ENCODE measurements at regions not wholly inside any gene's neighbourhood (a gene's known extent, or its start where the extent isn't known, plus 50 kb on each side); places are given as distances from the start of the nearest gene placed in this dataset.

DNA sequence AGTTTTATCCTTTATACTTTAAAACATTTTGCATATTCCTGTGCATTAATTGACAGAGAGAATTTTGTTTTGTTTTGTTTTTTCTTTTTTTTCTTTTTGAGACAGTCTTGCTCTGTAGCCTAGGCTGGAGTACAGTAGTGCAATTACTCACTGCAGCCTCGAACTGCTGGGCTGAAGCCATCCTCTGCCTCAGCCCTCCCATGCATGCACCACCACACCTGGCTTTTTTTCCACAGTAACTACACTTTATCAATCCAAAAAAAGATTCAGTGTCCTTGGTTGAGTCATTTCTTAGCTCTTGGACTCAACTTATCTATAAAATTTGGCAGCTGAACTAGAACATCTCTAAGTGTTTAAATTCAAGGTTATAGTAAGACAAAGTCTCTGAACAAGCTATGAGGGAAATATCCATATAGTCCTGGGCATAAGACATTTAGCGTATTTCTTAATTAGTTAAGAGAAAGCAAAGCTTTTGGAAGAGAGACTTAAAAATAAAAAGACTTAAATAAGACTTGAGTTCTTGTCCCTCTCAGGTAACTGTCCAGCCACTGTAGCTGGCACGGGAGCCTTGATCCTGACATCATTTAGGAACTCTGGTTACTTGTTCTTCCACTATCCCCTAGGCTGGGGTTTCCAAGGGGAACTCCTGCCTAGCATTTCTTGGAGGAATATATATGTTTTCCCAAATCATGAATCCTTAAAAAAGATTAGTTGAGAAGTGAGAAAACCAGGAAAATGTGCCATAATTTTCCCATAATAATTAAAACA is 300.1 kb downstream of the HACE1 start:
- TF ChIP-seq, protein P1, sequence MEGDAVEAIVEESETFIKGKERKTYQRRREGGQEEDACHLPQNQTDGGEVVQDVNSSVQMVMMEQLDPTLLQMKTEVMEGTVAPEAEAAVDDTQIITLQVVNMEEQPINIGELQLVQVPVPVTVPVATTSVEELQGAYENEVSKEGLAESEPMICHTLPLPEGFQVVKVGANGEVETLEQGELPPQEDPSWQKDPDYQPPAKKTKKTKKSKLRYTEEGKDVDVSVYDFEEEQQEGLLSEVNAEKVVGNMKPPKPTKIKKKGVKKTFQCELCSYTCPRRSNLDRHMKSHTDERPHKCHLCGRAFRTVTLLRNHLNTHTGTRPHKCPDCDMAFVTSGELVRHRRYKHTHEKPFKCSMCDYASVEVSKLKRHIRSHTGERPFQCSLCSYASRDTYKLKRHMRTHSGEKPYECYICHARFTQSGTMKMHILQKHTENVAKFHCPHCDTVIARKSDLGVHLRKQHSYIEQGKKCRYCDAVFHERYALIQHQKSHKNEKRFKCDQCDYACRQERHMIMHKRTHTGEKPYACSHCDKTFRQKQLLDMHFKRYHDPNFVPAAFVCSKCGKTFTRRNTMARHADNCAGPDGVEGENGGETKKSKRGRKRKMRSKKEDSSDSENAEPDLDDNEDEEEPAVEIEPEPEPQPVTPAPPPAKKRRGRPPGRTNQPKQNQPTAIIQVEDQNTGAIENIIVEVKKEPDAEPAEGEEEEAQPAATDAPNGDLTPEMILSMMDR (IDR thresholded peaks at IDR 0.05), result no peak

DNA sequence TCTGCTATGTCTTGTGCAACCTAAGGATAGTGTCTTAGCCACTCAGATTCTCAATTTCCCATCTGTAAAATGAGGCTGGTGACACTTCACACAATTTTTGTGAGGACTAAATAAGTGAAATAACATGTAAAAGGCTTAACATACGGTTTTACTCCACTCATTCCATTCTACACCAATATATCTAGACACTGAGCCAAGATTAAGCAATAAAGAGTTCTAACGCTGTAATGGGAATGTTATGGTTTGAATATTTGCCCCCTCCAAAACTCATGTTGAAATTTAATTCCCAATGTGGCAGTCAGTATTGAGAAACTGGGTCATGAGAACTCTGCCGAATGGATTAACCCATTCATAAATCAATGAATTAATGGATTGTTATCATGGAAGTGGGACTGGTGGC is 301.0 kb downstream of the HACE1 start:
- TF ChIP-seq, protein P1 (IDR thresholded peaks at IDR 0.05), result no peak

DNA sequence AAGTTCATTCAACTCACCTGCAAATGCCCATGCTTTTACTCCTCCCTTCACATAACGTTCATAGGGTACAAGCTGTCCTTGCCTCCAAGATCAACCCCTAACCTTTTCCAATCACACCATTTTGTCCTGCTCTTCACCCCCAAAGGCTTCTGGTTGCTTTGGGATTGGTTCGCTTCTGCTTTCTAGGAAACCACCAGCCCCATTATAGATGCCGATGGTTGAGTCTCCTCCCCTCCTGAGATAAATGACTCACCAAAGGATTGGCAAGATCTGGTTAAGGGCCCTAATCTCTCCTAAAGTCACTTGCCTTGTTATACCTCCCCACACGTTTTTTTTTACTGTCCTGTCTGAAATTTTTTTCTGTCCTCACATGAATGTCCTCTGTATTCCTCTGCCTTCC is 311.4 kb downstream of the HACE1 start:
- TF ChIP-seq, protein P1 (IDR thresholded peaks at IDR 0.05), result no peak

DNA sequence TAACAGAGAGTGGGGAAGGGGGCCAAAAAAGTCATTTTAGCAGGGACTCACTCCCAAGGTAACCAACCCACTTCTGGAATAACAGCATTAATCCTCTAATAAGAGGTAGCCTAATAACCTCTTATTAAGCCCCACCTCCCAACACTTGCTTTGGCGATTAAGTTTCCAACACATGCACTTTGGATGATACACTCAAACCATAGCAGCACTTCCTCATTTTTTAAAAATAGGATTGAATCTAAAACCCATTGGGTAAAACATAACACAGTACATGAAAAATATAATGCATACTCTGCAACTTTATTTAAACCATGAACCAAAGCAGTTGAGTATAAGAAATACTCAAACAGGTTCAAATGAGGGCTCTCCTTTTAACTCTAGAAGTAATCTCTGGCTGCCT is 318.3 kb downstream of the HACE1 start:
- TF ChIP-seq, protein P1 (IDR thresholded peaks at IDR 0.05), result no peak

DNA sequence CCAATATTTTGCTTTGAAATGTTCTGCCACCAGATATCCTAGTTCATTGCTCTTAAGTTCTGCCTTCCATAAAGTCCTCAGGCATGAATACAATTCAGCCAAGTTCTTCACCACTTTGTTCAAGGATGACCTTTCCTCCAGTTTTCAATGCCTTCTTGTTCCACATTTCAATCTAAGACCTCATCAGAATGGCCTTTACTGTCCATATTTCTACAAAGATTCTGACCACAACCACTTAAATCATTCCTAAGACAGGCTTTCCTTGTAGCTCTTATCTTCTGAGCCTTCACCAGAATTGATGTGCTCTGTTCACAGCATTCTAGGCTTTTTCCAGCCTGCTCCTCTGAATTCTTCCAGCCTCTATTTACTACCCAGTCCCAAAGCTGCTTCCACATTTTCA is 319.0 kb downstream of the HACE1 start:
- TF ChIP-seq, protein P1 (IDR thresholded peaks at IDR 0.05), result no peak

DNA sequence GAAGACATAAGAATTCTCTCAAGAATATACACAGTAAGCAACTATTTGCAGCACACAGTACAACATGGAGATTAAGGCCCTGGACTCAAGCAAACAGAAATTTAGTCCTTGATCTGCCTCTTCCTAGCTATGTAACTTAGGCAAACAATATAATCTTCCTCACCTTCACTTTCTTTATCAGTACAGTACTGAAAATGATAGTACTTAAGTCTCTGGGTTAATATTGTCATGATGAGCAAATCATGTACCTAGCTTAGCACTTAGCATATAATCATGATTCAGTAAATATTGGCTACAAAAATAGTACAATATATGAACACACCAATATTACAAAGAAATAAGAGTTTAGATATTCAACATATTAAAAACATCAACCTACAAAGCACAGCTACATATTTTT is 320.5 kb downstream of the HACE1 start:
- TF ChIP-seq, protein P1 (IDR thresholded peaks at IDR 0.05), result no peak

DNA sequence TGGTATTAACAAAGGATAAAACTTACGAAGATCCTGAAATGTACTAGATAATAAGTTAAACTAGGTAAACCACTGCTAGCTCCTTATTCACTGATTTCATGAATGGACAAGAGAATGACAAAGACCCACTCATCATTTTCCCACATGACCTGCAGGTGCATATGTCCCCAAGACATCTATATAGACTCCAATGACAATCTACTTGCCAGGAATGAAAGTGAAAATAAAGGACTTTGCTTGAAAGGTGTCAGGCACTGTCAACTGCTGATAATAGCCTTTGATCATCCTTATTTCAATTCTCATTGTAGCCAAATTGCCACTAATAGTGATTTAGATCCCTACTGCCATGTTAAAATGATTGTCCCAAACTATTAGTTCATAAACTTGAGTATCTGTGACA is 321.8 kb downstream of the HACE1 start:
- TF ChIP-seq, protein P1 (IDR thresholded peaks at IDR 0.05), result no peak

DNA sequence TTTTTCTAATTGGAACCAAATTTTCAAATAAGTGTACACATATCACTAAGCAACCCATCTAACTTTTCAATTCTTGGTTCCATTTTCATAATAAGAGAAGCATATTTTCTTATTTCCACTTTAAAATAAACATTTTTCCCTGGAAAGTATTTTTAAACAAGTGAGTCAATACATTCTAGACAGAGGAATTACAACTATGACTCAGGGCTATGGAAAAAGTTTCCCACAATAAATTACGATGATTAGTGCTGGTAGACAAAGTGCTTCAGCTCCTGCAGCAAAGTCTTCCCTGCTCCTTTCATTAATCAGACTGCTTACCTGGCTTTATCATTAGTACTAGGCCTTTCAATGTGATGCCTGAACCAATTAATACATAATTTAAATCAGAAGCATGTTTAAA is 322.5 kb downstream of the HACE1 start:
- TF ChIP-seq, protein P1 (IDR thresholded peaks at IDR 0.05), result no peak
